Astrocyte (in vitro differentiated cells and primary cell): ENCODE measurements at regions not wholly inside any gene's neighbourhood (a gene's known extent, or its start where the extent isn't known, plus 50 kb on each side); places are given as distances from the start of the nearest gene placed in this dataset.

Experiments used
- CTCF ChIP-seq: IDR thresholded peaks from 2 replicates; pipeline ENCODE4 v1.5.1; 2011; ENCODE audit warnings: low read depth, mild to moderate bottlenecking, inconsistent platforms, low read length, moderate library complexity; ENCODE audit not compliant: insufficient read depth
- EZH2 ChIP-seq: IDR thresholded peaks from 2 replicates; pipeline ENCODE4 v1.6.1; 2012; ENCODE audit warnings: mild to moderate bottlenecking, low read length, inconsistent platforms; ENCODE audit not compliant: insufficient read depth

GRCh38 chr3:164737174-164737573 is 341.1 kb downstream of the SI start:
- TF ChIP-seq CTCF (no peak), EZH2 (no peak)
